GM18499 (cell line): ENCODE measurements at regions not wholly inside any gene's neighbourhood (a gene's known extent, or its start where the extent isn't known, plus 50 kb on each side); places are given as distances from the start of the nearest gene placed in this dataset.
"Not testable (repeated sequence)": the region's sequence is repeated elsewhere in the genome, so short reads cannot be mapped to it uniquely, and the experiment has no call there.

Source experiments
- ATAC-seq: cut with Tn5 transposase; IDR thresholded peaks from one replicate; pipeline ENCODE4 v1.9.1; 2021; ENCODE audit warnings: moderate number of reproducible peaks; ENCODE audit not compliant: insufficient read depth, unreplicated experiment

- ATAC-seq, result no peak
Measured at GRCh38 chr16:76713191-76713590, 436.0 kb downstream of the CNTNAP4 start.

DNA sequence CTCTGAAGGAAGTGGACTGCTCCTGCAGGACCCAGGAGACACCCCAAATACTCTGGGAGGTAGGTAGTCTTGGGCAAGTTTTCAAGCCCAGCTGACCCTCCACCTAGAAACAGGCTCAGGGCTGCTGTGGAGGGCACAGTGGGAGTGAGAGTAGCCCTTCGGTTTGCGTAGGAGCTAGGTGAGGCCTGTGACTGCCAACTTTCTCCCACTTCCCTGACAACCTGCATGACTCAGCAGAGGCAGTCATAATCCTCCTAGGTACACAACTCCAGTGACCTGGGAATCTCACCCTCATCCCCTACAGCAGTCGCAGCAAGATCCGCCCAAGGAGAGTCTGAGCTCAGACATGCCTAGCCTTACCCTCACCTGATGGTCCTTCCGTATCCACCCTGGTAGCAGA is 439.1 kb downstream of the CNTNAP4 start:
- not testable (repeated sequence) for ATAC-seq

- no peak for ATAC-seq
Measured at GRCh38 chr16:76724181-76724580, 447.0 kb downstream of the CNTNAP4 start.

DNA sequence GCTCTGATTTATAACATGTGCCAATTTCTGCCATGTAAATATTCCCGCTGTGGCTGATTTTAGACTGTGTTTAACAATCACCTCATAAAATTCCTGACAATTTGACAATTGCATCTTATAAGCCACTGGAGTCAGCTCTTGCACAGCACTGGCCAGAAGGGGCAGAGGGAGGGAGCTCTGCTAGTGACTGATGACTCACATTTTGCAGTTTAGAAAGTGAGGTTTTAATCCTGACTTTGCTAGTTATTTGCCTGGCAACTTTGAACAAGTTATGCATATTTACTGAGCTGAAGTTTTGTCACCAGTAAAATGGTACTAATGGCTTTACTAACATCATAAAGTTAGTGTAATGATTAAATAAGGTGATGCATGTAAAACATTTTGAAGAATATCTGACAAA is 452.3 kb downstream of the CNTNAP4 start:
- ATAC-seq, result no peak

DNA sequence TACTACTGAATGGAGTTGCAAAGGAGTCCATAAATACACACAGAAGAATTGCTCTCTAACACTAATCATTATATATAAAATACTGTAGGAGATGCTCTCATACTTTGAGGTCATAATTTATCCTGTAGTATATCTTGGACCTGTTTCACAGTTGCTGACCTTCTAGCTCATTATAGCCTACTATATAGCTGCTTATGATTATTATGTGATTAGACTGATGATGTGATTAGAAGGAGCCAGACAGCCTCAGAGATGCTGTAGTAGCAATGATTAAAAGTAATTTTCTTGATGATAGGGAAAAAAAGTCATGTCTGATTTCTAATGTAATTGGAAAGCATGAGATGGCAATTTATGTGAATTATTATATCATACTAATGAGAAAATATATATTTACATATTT is 455.7 kb downstream of the CNTNAP4 start:
- ATAC-seq, result no peak

GRCh38 chr16:76741623-76742022 is 449.4 kb upstream of the MON1B start:
- ATAC-seq, result no peak

DNA sequence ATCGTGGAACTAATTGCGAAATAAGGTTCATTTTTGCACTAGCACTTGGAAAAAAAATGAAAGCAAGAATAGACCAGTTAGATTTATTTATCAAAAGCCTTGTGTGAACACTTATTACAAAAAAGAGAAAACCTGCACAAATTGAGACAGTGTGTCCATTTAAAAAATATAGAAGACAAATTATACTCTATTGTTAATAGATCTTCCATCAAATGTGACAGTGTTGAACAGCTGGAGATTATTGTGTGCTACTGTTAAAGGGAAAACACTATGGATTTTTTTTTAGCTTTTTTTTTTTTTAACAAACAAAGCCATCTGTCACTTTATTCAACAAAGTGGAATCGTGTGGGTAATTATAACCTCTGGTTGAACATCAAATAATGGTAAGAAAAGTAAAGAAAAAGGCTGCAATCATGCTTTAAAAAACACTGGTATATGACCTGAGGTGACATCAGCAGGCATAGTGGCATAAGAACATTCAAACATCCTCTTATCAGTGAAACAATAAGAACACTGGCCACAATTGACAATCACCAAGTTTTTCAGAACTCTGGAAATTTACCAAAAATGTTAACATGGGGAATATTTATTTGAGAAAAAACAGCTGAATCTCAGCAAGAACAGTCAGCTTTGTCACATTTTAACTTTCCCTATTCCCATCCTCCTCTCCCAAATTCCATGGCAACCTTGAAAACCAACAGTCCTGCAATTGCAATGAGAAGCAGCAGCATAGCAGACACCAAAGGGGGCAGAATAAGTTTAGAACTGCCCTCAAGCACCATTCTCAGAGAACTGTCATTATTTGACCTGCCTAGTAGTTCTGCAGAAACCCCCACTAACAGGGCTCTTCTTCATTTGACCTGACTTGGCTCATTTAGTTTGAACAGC is 442.3 kb upstream of the MON1B start:
- ATAC-seq, result no peak

DNA sequence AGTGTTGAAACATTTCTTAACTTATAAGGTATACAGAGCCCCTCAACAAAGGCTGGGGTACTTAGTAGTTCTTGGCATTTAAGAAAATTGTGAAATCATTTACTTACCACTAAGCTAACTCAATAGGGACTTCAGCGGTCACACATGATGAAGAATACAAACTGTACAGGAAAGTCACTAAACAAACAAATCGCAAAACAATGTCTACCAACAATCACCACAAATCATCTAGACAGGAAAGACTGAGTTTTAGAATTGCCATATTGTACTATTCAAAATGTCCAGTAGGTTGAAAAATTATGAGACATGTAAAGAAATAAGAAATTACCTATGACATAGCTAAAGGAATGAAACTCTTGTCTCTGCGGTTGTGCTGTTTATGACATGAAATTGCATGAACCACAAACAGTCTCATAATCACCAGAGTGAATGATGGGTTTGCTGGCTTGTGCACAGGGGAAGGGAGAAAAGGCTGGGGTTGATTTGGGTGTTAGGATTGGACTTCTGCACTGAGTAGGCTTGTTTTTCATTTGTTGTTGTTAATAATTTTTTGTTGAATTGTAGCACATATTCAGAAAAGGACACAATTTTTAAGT is 441.1 kb upstream of the MON1B start:
- ATAC-seq, result no peak

- no peak for ATAC-seq
Measured at GRCh38 chr16:76755496-76755895, 435.5 kb upstream of the MON1B start.

DNA sequence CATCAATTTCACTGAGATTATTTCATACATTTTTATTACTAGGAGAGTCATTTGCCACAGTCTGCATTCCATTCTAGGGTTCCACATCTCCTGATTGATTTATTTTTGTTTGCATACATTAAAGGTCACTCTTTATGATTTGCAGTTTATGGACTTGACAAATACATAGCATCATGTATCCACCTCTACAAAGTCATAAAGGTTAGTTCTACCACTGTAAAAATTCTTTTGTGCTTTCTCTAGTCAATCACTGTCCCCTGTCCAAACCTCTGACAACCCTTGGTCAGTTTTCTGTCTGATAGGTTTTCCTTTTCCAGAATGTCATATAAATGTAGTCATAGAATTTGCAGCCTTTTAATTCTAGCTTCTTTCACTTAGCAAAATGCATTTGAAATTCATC is 434.6 kb upstream of the MON1B start:
- no peak for ATAC-seq

GRCh38 chr16:76756951-76757350 is 434.0 kb upstream of the MON1B start:
- ATAC-seq, result no peak

GRCh38 chr16:76766538-76766937 is 424.5 kb upstream of the MON1B start:
- ATAC-seq, result no peak

DNA sequence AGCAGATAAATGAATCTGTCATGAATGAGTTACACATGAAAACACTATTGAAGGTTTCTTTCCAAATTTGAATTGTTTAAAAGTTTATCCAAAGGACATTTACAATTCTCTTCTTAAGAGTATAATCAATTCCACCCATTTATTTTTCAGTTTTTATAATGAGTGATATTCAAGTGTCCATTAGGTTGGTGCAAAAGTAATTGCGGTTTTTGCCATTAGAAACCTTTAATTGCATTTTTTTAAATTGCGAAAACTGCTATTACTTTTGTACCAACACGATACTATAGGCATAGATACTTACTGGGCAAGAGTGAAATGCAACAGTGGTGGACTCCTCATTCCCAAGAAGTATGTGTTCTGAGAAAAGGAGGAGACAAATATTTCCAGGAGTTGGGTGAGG is 422.7 kb upstream of the MON1B start:
- no peak for ATAC-seq

DNA sequence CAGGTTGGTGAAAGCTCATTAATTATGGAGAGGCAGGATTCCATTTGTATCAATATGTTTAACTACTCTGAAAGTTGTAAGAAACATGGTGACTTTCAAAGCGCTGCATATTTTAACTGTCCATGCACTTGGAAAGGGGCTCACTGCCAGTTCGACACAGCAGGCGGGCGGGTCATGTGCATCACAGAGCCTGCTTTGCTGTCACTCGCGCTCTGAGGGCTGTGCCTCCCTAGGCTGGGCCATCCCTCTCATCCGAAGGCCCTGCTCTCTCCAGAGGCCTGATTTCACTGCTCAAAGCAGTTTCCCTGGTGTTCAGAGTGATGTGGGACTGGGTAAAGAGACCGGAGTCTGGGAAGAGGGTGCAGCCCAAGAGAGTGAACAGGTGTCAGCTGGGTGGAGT is 422.0 kb upstream of the MON1B start:
- no peak for ATAC-seq

DNA sequence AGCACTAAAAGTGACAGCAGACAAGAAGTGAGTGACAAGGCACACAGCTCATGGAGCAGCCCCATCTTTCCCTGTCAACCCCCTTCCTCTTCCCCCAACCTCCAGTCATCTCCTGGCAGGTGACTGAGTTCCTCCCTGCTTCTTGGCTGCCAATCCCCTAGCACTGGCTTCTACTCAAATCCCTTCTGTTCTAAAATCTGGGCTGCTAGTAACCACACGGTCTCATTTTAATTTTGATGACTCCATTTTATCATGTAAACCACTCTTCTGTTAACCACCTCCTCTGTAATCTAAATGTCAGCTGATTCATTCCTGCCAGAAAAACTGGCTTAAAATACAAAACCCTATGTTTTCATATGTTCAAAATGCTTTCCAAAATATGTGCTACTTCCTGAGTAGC is 419.8 kb upstream of the MON1B start:
- ATAC-seq, result no peak

- no peak for ATAC-seq
Measured at GRCh38 chr16:76777721-76778465, 413.1 kb upstream of the MON1B start.

DNA sequence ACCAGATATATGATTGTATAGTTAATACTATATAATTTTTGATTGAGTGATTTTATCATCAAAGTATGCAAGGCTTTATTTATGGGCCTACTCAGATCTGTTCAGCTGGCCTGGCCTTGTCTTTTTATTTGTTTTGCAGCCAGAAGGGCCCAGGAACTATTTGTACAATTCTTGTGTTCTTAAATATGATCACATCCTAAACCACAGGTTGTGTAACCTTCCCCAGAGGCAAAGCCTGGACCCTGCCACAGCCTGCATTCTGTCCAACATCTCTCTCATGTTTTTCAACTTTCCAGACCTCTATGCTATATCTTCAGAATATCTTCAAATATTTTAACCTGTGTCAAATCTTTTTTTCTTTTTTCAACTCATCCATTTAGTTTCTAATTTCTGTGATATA is 410.4 kb upstream of the MON1B start:
- no peak for ATAC-seq

GRCh38 chr16:76784530-76784929 is 406.5 kb upstream of the MON1B start:
- no peak for ATAC-seq

DNA sequence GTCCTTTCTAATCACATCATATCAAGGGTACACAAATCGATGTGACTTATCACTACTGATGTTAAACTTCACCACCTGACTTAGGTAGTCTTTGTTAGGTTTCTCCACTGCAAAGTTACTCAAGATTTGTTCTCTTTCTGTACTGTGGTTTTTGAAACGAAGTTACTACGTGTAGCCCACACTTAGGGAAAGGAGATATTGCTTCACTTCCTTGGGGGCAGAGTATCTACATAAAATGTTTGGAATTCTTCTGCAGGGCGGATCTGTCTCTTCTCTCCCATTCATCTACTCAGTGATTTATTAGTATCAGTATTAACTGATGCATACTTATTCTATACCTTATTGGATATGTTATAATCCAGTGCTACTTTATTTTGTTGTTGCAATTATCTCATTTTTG is 403.6 kb upstream of the MON1B start:
- no peak for ATAC-seq

DNA sequence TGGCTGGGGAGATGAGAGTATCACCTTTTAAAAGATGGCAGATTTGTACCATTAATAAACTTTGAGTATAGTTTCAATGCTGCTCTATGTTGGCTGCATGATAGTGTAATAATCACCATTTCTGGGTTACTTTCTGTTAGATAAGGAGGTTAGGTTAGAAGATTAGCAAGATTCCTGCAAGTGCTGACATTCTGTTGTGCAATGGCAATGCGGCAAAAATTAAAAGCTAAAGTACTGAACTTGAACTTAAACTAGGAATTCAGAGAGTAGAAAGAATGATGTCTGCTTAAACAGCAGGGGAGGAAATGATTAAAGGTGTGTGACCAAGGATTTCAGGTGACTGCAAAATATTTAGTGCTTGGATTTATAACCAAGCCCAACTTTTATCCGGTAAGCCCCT is 399.8 kb upstream of the MON1B start:
- ATAC-seq, result no peak

GRCh38 chr16:76796416-76796815 is 394.6 kb upstream of the MON1B start:
- ATAC-seq, result no peak
